Glutamatergic neuron (in vitro differentiated cells): ENCODE measurements at regions not wholly inside any gene's neighbourhood (a gene's known extent, or its start where the extent isn't known, plus 50 kb on each side); places are given as distances from the start of the nearest gene placed in this dataset.
"Not testable (repeated sequence)": the region's sequence is repeated elsewhere in the genome, so short reads cannot be mapped to it uniquely, and the experiment has no call there.

ENCODE experiments used
- DNase-seq: peaks from one replicate; pipeline ENCODE4 v3.0.0; 2022
- H3K27ac Mint-ChIP-seq: one replicate; pipeline ENCODE4 v1.8.0; 2020; ENCODE audit warnings: mild to moderate bottlenecking, mixed read lengths, inconsistent platforms; ENCODE audit not compliant: unreplicated experiment
- H3K27me3 Mint-ChIP-seq: one replicate; pipeline ENCODE4 v1.8.0; 2020; ENCODE audit warnings: mild to moderate bottlenecking, moderate library complexity, mixed read lengths, inconsistent platforms; ENCODE audit not compliant: unreplicated experiment
- H3K36me3 Mint-ChIP-seq: one replicate; pipeline ENCODE4 v1.8.0; 2020; ENCODE audit warnings: mild to moderate bottlenecking, mixed read lengths, inconsistent platforms; ENCODE audit not compliant: unreplicated experiment
- H3K4me1 Mint-ChIP-seq: one replicate; pipeline ENCODE4 v1.8.0; 2020; ENCODE audit warnings: mild to moderate bottlenecking, low read depth, mixed read lengths, inconsistent platforms; ENCODE audit not compliant: unreplicated experiment
- H3K4me3 Mint-ChIP-seq: one replicate; pipeline ENCODE4 v1.8.0; 2020; ENCODE audit warnings: mild to moderate bottlenecking, mixed read lengths, inconsistent platforms; ENCODE audit not compliant: unreplicated experiment
- H3K9me3 Mint-ChIP-seq: one replicate; pipeline ENCODE4 v1.8.0; 2020; ENCODE audit warnings: mild to moderate bottlenecking, moderate library complexity, mixed read lengths, inconsistent platforms; ENCODE audit not compliant: unreplicated experiment
- CTCF ChIP-seq: fragments of 200-600 bp; sonication (generic); IDR thresholded peaks from one replicate; pipeline ENCODE4 v1.5.0; 2021; ENCODE audit not compliant: partially characterized antibody, unreplicated experiment

GRCh38 chr22:47497666-47498065 is 735.2 kb downstream of the TBC1D22A start:
- TF ChIP-seq CTCF, result no peak
- H3K36me3 Mint-ChIP-seq, result peaks cover 19% of the 10 kb centered on the region
- DNase-seq, result no peak
- H3K27me3 Mint-ChIP-seq, result no peaks in the 10 kb centered on the region
- H3K27ac Mint-ChIP-seq, result no peak overlapping the region
- peaks cover 13% of the 10 kb centered on the region for H3K9me3 Mint-ChIP-seq
- H3K4me1 Mint-ChIP-seq, result no peaks in the 10 kb centered on the region
- no peak overlapping the region for H3K4me3 Mint-ChIP-seq

- Mint-ChIP-seq H3K36me3 (peaks cover 23% of the 10 kb centered on the region), H3K4me1 (no peaks in the 10 kb centered on the region), H3K27me3 (no peaks in the 10 kb centered on the region), H3K4me3 (no peak overlapping the region), H3K27ac (no peak overlapping the region), H3K9me3 (peaks cover 15% of the 10 kb centered on the region)
- TF ChIP-seq CTCF, result no peak
- DNase-seq, result no peak
Measured at GRCh38 chr22:47495110-47495509, 732.7 kb downstream of the TBC1D22A start.

- H3K4me3 Mint-ChIP-seq, DNase-seq, H3K4me1 Mint-ChIP-seq, H3K27me3 Mint-ChIP-seq, H3K27ac Mint-ChIP-seq: not testable (repeated sequence)
- H3K9me3 Mint-ChIP-seq, result peaks cover 24% of the 10 kb centered on the region
- peaks cover 16% of the 10 kb centered on the region for H3K36me3 Mint-ChIP-seq
Measured at GRCh38 chr22:47488131-47488530, 725.7 kb downstream of the TBC1D22A start.

GRCh38 chr22:47486569-47487312 is 724.3 kb downstream of the TBC1D22A start:
- H3K4me3 Mint-ChIP-seq, result no peak overlapping the region
- H3K36me3 Mint-ChIP-seq, result peaks cover 8% of the 10 kb centered on the region
- DNase-seq, result no peak
- peaks cover 2% of the 10 kb centered on the region for H3K27me3 Mint-ChIP-seq
- no peak overlapping the region for H3K27ac Mint-ChIP-seq
- H3K9me3 Mint-ChIP-seq, result peaks cover 24% of the 10 kb centered on the region
- no peaks in the 10 kb centered on the region for H3K4me1 Mint-ChIP-seq
- no peak for TF ChIP-seq CTCF

GRCh38 chr22:47484960-47485569 is 722.6 kb downstream of the TBC1D22A start:
- no peaks in the 10 kb centered on the region for H3K4me1 Mint-ChIP-seq
- peaks cover 2% of the 10 kb centered on the region for H3K27me3 Mint-ChIP-seq
- H3K4me3 Mint-ChIP-seq, result no peak overlapping the region
- no peak overlapping the region for H3K27ac Mint-ChIP-seq
- peaks cover 22% of the 10 kb centered on the region for H3K9me3 Mint-ChIP-seq
- TF ChIP-seq CTCF, result no peak
- peaks cover 8% of the 10 kb centered on the region for H3K36me3 Mint-ChIP-seq
- DNase-seq, result no peak
